ENCODE measurements at regions not wholly inside any gene's neighbourhood (a gene's known extent, or its start where the extent isn't known, plus 50 kb on each side); places are given as distances from the start of the nearest gene placed in this dataset.

GRCh38 chr4:184933311-184933710 is 85.0 kb upstream of the HELT start:
- no peak for TF ChIP-seq FOXA1 (IDR thresholded peaks at IDR 0.05; ENCODE audit: borderline replicate concordance)
- TF ChIP-seq ZNF24 (IDR thresholded peaks at IDR 0.05): no peak
- TF ChIP-seq SIN3A (IDR thresholded peaks at IDR 0.05; ENCODE audit: borderline replicate concordance in 2 of 2, control insufficient read depth in 1 of 2, low read depth in 2 of 2, low read length in 2 of 2): no peak
- no peak for TF ChIP-seq ETV6 (IDR thresholded peaks at IDR 0.05; ENCODE audit: borderline replicate concordance in 1 of 2, low read depth in 2 of 2, low read length in 1 of 2)
- no peak for TF ChIP-seq ETV6 (CRISPR knock-in tag; IDR thresholded peaks at IDR 0.05; ENCODE audit: borderline replicate concordance)
- TF ChIP-seq ZZZ3 (IDR thresholded peaks at IDR 0.05): no peak
- no peak for TF ChIP-seq FOXP1 (CRISPR knock-in tag; IDR thresholded peaks at IDR 0.05)
- no peak for TF ChIP-seq CTCF (IDR thresholded peaks at IDR 0.05 in 2 of 3, conservative IDR thresholded peaks at IDR 0.05 in 1 of 3; ENCODE audit: insufficient read depth in 2 of 3, low read depth in 1 of 3, low read length in 3 of 3)
- TF ChIP-seq GABPA (tag; conservative IDR thresholded peaks at IDR 0.05; ENCODE audit: low read depth): no peak
- TF ChIP-seq SIN3B (IDR thresholded peaks at IDR 0.05; ENCODE audit: low read depth): no peak
- no peak for TF ChIP-seq EZH2 (IDR thresholded peaks at IDR 0.05; ENCODE audit: borderline replicate concordance, low read depth, low read length)

Data from K562 (cell line).